ENCODE measurements at regions not wholly inside any gene's neighbourhood (a gene's known extent, or its start where the extent isn't known, plus 50 kb on each side); places are given as distances from the start of the nearest gene placed in this dataset.

DNA sequence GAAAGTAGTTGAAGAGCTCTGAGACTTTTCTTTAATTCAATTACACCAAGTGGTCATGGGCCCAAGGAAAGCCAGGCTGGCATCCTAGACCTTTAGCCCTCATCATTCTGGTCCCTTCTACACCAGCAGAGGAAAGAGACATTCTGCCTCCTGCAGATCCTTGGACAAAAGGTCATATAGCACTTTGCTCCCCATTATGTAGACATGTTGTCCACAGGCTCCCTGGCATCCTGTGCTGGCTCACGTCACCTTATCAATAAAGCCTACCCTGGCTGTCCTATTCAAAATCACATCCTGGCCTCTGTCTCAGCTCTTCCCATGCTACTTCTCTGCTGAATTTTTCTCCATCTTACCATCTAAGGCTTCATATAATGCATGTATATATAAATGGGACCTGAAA, 61.6 kb upstream of the MAF start:
- no peak for DNase-seq (ENCODE audit: low read depth in 2 of 2)

DNA sequence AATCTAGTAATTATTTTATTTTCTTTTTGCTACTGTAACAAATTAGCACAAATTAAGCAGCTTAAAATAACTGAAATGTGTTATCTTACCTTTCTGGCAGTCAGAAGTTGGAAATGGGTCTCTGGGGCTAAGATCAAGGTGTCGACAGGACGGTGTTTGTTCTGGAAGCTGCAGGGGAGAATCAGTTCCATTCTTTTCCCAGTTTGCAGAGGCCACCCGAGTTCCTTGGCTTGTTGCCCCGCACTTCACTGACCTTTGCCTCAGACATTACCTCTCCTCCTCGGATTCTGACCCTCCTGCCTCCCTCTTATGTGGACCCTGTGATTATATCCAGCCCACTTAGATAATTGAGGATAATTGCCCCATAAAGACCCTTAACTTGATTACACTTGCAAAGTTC, 61.0 kb upstream of the MAF start:
- no peak for DNase-seq (ENCODE audit: low read depth in 2 of 2)

DNA sequence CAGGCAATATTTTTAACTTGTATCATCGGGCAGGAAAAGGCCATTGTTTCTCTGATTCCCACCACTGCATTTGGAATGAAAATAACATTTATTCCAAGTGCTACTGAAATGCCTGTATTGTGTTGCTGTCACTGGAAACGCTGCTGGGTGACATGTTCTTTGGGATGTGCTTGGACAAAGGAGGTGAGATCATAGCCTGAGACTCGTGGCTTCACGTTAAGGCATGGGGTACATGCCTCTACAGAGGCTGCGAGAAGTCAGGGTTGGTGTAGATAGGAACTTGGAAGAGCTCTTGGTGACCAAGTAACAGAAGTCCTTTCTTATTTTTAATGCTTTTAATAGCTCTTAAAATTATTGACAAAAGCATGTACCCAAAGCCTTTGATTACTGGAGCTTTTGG, 58.8 kb upstream of the MAF start:
- DNase-seq (ENCODE audit: low read depth in 2 of 2): no peak

DNA sequence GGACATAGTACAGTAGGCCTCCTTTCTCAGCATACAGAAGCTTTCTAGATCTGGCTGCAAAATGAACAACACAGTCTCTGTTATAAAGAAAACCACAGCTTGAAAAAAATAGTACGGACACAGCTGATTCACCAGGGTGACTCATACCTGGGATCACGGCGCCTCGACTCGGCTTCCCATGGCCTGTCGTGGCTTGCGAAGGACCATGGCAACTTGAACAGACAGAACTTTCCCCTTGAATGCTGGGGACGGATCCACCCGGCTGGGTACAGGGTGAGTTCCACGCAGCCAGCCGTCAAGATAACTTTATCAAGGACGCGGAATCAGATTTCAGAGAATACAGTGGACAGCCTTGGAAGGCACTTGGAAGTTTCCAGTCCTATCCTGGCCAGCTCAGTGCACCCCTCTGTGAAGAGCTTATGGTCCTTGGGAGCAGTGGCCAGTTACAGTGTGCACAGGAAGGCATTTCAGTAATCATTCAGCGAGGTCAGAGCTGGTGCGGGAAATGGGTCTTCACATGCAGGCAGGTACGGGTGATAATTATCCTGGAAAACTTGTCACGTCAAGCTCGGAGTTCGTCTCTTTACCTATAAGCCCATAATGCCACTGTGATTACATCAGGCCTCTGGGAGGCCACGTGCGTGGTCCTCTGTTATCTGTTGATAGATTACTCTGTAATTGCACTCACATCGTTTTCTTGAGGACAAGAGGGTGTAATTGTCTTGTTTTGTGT, 57.9 kb upstream of the MAF start:
- DNase-seq (ENCODE audit: low read depth in 2 of 2): no peak

DNA sequence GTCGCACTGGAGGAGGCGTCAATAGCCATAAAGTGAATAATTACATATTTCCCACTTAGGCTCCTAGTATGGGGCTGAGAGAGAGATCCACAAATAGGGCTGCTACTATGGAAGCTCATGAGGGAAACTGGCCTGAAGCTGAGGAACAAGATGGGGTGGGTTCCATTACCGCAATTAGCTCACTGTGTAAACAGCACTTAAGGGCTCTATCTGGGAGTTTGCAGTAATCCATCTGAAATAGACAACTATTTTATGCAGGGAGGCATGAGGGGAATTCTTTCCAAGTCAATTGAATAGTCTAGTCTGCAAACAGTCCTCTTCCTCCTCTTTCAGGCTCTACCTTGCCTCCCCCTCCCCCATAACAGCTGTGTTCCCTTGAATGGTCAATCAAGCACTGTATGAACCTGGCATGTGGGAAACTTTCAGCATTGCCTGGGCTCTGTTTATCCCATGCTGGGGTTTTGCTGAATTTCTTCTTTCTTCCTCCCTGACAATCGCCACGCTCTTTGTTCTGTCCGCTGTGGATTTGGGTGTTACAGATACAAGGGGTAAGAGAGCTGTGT, 56.1 kb upstream of the MAF start:
- DNase-seq (ENCODE audit: low read depth in 2 of 2): no peak

DNA sequence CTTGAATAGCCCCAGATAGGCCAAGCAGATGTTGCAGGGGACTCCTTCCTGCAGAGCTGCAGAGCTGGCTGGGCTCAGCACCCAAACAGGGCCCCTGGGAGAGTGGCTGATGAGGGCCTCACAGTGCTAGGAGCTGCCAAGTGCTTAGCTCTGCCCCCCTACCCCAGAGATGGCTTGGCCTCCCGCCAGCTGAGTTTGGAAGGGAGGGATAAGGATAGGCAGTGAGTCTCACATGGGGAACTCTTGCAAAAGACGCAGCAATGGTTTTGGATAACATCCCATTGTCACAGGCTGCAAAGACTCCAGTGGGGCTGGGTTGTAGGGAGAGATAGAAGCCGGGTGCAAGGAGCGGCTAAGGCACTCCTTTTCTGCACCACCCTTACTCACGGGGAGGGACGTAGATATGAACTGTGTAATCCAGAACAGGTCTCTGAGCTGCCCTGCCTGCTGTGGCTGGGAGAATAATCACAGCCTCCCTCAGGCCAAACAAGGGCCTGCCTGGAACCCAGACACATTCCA, 52.9 kb upstream of the MAF start:
- no peak for DNase-seq (ENCODE audit: low read depth in 2 of 2)

DNA sequence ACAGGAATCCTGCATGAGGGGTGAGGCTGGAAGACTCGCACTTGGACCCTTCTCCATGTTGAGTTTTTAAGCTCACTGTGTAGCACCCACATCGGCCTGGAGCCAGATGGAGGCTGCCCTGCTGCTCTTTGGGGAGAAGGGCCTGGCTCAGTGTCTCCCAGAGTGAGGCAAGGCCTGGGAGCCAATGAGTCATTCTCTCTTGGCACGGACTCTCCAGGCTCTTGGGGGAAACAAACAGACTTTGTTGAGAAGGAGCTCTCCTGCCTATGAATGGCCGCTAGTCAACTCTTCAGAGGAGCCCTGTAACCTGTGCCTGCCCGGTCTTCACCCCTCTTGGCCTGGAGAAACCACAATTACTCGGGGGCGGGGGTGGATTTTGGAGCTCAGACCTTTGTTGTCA, 50.8 kb upstream of the MAF start:
- no peak for DNase-seq (ENCODE audit: low read depth in 2 of 2)

Data from activated CD8-positive, alpha-beta memory T cell treated with anti-CD3 and anti-CD28 coated beads for 4 hours (primary cell).